NCI-H69 (cell line): ENCODE measurements at regions not wholly inside any gene's neighbourhood (a gene's known extent, or its start where the extent isn't known, plus 50 kb on each side); places are given as distances from the start of the nearest gene placed in this dataset.
"Not testable (repeated sequence)": the region's sequence is repeated elsewhere in the genome, so short reads cannot be mapped to it uniquely, and the experiment has no call there.

Experiments
- DNase-seq: peaks from one replicate; lab custom pipeline; 2025; lab: John Stamatoyannopoulos, UW

DNA sequence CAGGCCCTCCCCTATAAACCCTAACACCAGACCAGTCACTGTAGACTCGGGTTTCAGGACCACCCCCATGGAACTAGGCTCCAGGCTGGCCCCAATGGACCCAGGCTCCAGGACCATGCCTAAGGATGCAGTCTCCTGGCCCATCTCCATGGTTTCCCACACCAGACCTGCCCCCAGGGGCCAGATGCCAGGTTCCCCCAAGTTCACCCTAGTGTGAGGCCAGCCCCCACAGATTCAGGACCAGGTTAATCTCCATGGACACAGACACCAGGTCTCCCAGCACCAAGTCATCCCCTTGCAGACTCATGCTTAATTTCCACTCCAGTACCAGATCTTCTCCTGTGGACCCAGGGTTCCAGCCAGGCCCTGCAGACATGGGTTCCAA lies 103.8 kb upstream of the LANCL2 start:
- DNase-seq: no peak

DNA sequence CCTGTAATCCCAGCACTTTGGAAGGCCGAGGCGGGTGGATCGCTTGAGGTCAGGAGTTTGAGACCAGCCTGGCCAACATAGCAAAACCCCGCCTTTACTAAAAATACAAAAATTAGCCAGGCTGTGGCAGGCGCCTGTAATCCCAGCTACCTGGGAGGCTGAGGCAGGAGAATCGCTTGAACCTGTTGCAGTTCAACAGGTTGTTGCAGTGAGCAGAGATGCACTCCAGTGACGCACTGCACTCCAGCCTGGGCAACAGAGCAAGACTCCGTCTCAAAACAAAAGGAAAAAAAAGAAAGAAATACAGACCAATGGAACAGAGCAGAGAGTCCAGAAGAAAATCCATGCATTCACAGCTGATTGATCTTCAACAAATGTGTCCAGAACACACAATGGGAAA lies 99.8 kb upstream of the LANCL2 start:
- DNase-seq: not testable (repeated sequence)

DNA sequence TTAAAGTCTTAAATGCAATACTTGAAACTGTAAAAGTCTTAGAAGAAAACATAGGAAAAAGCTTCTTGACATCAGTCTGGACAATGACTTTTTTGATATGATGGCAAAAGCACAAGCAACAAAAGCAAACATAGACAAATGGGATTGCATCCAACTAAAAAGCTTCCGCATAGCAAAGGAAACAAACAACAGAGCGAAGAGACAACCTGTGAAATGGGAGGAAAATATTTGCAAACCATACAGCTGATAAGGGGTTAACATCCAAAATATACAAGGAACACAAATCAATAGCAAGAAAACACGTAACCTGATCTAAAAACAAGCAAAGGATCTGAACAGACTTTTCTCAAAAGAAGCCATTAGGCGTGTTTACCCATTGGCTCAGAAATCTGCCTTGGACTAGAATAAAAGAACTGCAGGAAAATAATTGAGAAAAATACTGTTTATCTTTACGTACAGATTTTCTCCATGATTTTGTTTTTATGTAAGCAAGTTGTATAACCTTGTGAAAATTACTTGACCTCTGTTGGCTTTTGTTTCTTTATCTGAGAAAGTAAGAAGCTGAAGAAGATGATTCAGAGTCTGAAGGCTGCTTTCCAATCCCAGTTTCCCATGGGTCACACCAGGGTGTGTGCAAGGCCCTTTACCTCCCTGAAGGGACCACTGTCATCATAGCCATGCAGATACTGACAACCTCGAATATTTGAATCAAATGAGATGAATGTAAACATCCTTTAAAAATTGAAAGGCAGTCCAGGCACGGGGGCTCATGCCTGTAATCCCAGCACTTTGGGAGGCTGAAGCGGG lies 99.1 kb upstream of the LANCL2 start:
- peak; percentile 17 for DNase-seq

DNA sequence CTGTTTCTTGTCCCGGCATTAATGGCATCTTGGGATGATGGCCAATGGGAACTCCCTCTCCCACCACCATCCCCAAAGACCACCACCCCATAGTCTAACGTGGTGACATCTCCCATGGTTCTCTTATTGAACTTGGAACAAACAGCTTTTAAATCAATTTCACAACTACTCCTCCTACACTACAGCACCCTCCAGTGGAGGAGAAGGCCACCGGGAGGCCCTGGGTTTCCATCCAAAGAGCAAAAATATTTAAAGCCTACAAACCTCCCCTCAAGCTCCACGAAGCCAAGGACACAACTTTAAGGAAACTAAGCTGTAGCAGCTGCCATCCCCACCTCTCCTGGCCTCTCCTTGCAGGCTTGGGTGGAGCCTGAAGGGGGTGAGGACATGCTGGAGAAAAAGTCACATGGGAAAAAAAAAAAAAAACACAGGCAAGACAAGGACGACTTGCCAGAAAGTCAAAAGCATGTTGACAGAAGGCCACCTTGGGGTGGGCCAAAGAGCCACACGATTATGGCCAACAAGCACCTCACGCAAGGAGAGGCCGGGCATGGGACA lies 94.0 kb upstream of the LANCL2 start:
- no peak for DNase-seq

DNA sequence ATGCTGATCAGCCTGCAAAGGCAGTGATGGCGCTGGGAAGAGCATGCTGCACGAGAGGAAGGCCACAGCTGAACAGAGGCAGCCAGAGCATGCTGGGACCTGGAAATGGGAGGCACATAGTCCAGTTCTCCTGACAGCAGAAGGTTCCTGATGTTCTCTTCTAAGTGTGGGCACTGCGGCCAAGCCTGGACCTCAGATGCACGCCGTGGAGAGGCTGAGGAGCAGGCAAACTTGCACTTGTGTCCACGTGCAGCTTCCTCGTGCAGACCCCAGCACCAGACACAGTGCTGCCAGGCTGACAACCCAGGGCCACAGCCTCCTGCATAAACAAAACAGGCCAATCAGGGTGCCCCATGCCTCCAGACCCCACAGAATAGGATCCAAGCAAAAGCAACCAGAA lies 93.5 kb upstream of the LANCL2 start:
- DNase-seq: no peak

DNA sequence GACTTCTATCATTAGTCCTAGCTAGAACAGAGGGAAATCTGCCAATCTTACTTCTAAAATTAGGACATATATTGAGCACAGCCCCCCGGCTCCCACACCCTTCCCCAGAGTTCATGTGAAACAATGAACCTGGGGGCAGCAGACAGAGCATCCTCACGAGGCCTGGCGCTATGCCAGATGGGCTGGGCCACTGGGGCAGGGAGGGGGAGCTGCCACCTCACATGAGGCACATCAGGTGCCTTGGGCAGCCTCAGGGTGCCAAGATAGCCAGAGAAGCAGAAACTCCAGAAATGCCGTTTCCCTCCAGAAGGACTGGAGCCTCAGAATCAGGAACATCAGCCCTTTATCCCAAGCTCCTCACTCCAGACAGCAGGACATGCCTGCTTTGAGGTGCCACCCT lies 92.8 kb upstream of the LANCL2 start:
- peak; percentile 10 for DNase-seq

DNA sequence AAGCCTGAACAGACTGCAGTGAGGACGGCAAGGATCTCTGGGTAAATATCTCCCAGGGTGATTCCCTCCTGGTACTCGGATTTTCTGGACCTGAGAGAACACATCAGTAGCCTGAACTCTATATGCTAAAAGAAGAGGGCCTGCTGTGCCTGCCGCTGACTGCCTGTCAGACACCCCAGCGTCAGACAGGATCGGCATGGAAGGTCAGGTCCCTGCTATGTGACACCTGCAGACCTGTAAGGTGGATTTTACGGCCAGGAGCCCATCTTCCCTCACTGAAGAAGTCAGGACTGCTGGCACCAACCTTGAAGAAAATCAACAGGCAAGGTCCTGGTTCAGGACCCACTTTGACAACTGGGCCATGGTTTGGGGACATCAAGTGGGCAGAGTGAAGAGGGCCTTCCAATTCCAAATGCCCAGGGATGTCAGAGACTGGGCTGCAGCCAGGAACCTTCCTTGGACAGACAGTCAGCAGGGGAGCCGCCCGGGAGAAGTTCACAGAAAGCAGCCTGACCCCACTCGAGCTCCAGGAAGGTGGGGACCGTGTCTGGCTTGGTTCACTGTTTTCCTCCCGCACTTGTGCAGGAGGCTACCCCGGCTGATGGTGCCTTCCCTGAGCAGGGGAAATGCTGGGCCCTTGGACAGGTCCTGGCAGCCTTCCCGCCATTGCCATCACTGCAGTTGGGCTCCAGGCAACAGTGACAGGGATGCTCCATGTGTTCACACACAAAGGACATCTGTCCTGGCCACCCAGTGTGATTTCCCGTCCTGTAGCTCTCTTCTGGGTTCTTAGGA lies 91.8 kb upstream of the LANCL2 start:
- no peak for DNase-seq

DNA sequence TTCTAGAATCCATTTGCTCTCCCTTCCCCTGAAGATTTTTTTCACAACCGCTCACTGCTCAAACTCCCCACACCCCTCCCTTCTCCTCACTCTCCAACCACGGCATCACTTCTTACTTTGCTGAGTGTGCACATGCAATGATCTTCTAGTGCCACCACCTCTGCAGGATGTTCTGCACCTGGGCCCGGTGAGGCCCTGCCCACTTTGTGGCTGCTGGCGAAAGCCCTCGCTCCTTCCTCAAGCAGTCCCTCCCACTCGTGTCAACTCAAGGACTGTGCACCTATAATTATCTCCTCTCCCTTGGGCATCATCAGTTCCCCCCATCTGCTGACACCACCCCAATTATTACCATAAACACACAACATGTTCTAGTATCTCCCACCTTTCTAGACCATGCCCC lies 91.0 kb upstream of the LANCL2 start:
- no peak for DNase-seq

DNA sequence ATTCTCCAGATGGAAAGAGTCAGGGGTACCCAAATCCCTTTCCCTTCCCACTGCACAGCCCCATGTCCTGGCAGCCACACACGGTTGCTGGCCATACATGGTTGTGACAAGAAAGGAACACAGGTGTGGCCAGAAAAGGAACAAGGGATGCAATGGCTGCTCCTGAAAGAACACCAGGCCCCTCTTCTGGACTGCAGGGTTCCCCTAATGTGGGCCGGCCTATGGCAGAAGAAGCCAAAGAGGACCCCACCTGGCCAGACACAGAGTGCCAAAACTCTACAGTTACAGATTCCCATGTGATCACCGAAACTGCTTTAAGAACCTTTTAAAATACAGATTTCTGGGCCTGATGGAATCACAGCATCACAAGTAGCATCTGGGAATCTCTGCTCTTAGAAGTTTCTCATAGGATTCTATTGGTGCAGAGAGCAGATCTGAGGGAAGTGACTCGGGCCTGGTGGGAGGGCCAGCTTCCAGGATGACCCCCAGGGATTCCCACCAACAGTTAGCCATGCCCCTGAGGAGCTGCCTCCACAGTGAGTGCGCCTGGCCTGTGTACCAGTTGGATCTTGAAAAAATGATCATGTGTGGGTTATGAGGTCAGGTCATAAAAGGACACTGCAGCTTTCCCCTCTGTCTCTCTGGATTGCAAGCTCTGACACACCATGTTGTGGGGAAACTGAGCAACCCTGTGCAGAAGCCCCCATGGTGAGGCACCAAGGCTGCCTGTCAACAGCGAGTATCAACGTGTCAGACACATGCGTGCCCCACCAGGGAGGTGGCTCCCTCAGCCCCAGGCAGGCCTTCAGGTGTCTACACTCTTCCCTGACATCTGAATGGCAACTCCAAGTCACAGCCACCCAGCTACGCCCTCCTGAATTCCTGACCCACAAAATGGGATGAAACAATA lies 89.6 kb upstream of the LANCL2 start:
- no peak for DNase-seq

DNA sequence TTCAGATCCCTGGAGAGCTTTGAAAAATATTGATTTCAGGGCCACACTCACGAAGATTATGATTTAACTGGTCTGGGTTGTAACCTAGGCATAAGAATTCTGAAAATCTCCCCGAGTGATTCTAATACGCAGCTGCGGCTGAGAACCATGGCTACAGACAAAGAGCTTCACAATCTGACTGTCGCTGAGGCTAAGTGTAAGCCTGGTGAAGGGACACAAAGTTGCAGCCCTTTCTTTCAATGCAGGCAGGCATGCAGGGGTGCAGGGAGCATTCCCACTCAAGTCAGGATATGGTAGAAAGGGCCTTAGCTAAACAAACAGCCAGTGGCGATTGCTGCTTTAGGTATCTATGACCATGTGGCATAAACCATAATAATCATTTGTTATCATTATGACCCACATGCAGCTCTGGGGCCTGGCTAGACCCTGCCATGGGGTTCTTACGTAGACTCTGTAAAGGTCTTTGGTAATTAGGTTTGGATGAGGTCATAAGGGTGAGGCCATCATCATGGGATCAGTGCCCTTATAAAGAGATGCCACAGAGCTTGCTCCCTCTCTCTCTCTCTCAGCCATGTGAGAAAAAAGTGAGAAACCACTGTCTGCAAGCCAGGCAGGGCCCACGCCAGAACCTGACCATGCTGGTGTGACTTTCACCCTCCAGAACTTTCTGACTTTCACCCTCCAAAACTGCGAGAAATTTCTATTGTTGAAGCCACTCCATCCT lies 88.4 kb upstream of the LANCL2 start:
- DNase-seq: no peak

DNA sequence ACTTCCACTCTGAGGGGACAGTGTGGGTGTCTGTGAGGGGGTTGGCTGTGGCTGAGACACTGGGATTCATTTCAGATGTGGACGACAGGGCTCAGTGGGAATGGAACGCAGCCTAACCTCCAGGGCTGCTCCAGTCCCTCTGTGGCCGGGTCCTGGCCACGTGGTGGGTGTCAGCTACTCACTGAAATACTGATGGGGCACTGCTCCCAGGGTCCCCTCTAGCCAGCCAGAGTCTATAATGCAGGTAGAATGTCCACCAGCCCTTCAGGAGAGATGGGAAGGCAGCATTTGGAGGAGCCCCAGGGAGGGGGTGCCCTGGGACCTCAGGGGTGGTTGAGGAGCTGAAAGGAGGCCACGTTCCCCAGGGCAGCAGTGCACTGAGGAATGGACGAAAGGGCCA lies 87.2 kb upstream of the LANCL2 start:
- no peak for DNase-seq

DNA sequence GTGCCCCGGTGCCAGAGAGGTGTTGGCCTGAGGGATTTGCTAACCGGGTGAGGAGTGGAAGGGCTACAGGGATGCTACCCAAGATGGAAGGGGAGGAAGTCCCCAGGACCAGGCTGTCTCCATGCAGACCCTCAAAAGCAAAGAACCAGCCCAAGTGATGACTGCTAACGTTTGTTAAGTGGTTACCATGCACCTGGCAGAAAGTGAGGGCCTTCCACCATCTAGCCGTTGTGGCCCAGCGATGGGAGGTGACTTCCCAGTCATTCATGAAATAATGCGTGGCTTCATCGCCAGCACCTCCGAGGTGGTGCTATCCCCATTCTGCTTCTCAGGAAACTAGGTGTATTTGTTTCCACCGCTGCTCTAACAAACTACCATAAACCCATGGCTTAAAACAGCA lies 86.8 kb upstream of the LANCL2 start:
- DNase-seq: no peak

DNA sequence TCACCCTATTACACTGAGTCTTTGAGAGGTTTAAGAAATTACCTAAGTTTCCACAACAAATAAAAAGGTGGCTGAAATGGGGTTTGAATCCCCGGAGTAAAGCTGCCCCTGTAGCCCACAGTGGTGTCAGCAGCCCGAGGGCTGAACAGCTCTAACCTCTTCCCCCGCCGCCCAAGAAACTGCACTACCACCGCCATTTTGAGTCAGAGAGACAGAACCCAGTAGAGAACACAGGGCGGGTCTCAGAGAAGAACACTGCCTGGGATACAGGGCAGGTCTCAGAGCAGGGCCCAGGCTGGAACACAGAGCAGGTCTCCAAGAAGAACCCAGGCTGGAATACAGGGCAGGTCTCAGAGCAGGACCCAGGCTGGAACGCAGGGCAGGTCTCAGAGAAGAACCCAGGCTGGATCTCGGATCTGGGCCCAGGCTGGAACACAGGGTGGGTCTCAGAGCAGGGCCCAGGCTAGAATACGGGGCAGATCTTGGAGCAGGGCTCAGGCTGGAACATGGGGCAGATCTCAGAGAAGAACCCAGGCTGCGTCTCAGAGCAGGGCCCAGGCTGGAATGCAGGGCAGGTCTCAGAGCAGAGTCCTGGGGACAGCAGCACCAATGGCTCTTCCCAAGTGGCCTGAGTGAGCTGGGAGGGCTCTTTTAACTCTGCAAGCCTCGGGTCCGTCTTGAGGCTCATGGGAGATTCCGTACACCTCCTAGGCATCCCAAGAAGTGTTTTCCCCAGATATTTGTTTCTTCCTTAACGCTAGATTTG lies 85.9 kb upstream of the LANCL2 start:
- no peak for DNase-seq

DNA sequence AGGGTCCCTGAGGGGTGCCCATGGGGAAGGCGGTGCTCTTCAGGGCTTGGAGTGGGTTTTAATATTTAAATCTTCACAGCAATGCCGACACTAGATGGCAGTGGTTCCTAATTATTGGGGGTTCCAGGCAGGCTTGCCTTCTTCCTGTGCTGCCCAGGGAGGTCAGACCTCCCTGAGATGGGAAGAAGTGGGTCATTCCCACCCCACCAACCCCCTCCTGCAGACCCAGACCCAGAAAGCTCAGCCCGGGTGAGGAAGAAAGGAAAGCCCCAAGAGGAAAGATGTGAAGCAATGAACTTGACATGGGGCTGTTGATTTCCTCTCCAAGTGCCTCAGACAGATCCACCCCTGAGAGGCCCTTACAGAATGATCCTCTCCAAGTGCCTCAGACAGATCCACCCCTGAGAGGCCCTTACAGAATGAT lies 85.1 kb upstream of the LANCL2 start:
- peak; percentile 76 for DNase-seq

DNA sequence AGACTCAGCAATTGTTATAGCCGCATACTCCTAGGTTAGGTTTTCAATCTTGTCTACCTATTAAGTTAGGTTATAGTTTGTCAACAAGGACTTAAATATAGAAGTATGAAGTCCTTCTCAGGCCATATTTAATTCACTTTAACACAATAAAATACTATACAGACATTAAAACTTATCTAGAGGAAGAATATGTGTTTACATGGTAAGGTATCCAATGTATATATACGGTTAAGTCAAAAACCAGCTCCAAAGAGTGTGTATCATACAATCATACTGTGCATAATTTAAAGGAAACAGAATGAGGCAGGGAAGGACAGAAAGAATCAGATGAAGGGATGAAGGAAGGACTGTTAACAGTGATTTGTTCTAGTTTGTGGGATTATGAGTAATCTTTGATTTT lies 79.5 kb upstream of the LANCL2 start:
- no peak for DNase-seq

DNA sequence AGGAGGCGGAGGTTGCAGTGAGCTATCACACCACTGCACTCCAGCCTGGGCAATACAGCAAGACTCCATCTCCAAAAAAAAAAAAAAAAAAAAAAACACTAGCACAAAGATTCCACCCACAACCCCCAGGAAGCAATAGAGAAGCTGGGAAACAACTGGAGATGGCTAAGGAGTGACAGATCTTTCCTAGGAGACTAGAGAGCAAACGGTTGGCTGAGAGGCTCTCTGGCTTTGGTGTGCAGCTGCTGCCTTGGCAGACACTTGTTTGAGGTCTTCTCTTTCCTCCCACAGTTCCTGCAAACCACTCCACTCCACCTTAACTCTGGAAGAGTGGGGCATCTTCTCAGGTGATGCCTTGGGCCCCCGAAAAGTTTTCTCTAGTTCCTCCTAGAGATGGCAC lies 78.5 kb upstream of the LANCL2 start:
- DNase-seq: no peak

DNA sequence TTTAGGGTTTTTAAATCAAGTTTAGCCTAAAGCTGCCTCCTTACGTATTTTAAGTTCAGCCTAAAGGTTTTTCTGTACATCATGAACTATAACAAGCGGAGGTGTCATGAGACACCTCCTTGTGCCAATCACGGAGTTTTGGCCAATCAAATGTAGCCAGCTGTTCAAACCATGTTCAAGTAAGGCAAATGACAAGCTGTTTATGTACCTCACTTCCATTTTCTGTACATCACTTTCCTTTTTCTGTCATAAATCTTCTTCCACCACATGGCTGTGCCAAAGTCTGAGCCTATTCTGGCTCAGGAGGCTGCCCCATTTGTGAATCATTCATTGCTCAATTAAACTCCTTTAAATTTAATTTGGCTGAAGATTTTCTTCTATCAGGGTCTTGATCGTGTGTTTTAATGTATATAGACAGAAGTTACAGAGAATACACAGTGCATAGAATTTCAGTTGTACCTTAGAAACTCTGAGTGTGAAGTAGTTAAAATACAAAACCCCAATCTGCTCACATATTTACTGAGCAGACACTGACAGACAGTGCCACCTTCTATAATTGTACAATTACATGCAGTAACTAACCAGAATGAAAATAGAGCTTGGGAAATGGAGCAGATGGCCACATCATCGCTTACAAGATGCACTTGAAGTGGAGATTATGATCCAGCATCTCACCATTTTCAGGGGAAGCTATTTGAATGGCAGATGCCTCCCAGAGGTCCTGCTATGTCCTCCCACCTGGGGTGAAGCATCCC lies 76.9 kb upstream of the LANCL2 start:
- peak; percentile 55 for DNase-seq

DNA sequence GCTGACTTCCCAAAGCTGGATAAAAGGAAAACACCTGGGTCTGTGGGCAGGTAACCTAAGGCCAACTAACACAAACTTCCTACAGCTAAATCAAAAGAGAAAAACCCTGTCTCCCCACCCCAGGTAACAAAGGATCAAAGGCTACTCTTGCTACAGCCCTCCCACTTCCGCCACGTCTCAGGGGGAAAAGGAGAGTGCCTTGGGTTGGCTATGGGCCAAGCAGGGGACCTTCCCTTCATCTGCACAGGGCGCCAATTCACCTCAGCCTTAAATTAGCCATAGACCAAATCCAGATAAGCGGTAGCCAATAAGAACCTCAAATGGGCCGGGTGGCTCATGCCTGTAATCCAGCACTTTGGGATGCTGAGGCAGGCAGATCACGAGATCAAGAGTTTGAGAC lies 69.1 kb upstream of the LANCL2 start:
- peak; percentile 18 for DNase-seq

DNA sequence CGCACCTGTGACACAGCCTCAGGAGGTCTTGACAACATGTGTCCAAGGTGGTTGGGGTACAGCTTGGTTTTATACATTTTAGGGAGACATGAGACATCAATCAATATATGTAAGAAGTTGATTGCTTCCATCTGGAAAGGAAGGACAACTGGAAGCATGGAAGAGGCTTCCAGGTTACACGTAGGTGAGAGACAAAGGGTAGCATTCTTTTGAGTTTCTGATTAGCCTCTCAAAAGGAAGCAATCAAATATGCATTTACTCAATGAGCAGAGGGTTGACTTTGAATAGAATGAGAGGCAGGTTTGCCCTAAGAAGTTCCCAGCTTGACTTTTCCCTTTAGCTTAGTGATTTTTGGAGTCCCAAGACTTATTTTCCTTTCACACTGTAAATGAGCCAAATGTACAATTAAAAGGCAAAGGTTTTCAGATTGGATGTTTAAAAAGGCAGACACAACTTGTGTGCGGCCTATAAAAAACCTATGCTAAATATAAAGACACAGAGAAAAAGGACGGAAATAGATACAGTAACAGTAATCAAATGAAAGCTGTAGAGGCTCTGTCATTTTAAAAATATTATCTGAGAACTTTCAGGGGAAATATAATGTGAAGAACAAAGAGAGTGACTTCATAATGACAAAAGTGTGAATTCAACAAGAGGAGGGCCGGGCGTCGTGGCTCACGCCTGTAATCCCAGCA lies 65.7 kb upstream of the LANCL2 start:
- DNase-seq: no peak
